ENCODE measurements at regions not wholly inside any gene's neighbourhood (a gene's known extent, or its start where the extent isn't known, plus 50 kb on each side); places are given as distances from the start of the nearest gene placed in this dataset.

- TF ChIP-seq CTCF (IDR thresholded peaks at IDR 0.05; ENCODE audit: low read depth, low read length, missing input control), result no peak
- no peak for TF ChIP-seq NR2F2 (IDR thresholded peaks at IDR 0.05)
- TF ChIP-seq, protein P1, sequence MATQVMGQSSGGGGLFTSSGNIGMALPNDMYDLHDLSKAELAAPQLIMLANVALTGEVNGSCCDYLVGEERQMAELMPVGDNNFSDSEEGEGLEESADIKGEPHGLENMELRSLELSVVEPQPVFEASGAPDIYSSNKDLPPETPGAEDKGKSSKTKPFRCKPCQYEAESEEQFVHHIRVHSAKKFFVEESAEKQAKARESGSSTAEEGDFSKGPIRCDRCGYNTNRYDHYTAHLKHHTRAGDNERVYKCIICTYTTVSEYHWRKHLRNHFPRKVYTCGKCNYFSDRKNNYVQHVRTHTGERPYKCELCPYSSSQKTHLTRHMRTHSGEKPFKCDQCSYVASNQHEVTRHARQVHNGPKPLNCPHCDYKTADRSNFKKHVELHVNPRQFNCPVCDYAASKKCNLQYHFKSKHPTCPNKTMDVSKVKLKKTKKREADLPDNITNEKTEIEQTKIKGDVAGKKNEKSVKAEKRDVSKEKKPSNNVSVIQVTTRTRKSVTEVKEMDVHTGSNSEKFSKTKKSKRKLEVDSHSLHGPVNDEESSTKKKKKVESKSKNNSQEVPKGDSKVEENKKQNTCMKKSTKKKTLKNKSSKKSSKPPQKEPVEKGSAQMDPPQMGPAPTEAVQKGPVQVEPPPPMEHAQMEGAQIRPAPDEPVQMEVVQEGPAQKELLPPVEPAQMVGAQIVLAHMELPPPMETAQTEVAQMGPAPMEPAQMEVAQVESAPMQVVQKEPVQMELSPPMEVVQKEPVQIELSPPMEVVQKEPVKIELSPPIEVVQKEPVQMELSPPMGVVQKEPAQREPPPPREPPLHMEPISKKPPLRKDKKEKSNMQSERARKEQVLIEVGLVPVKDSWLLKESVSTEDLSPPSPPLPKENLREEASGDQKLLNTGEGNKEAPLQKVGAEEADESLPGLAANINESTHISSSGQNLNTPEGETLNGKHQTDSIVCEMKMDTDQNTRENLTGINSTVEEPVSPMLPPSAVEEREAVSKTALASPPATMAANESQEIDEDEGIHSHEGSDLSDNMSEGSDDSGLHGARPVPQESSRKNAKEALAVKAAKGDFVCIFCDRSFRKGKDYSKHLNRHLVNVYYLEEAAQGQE (IDR thresholded peaks at IDR 0.05), result no peak
- no peak for TF ChIP-seq HNF4G (IDR thresholded peaks at IDR 0.05)
- TF ChIP-seq, protein P2, sequence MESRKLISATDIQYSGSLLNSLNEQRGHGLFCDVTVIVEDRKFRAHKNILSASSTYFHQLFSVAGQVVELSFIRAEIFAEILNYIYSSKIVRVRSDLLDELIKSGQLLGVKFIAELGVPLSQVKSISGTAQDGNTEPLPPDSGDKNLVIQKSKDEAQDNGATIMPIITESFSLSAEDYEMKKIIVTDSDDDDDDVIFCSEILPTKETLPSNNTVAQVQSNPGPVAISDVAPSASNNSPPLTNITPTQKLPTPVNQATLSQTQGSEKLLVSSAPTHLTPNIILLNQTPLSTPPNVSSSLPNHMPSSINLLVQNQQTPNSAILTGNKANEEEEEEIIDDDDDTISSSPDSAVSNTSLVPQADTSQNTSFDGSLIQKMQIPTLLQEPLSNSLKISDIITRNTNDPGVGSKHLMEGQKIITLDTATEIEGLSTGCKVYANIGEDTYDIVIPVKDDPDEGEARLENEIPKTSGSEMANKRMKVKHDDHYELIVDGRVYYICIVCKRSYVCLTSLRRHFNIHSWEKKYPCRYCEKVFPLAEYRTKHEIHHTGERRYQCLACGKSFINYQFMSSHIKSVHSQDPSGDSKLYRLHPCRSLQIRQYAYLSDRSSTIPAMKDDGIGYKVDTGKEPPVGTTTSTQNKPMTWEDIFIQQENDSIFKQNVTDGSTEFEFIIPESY (IDR thresholded peaks at IDR 0.05), result no peak
- no peak for TF ChIP-seq JUND (IDR thresholded peaks at IDR 0.05)
- TF ChIP-seq, protein P3, sequence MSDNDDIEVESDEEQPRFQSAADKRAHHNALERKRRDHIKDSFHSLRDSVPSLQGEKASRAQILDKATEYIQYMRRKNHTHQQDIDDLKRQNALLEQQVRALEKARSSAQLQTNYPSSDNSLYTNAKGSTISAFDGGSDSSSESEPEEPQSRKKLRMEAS (IDR thresholded peaks at IDR 0.05), result no peak
- no peak for TF ChIP-seq EGR1 (IDR thresholded peaks at IDR 0.05; ENCODE audit: low read depth in 2 of 2)
Measured at GRCh38 chr1:244216836-244217235, 165.8 kb downstream of the ZBTB18 start.

Data from liver (tissue), 3 donors.